OCI-LY7 (cell line): ENCODE measurements at regions not wholly inside any gene's neighbourhood (a gene's known extent, or its start where the extent isn't known, plus 50 kb on each side); places are given as distances from the start of the nearest gene placed in this dataset.

Experiments
- CTCF ChIP-seq: fragments of 200-600 bp; sonication (generic); conservative IDR thresholded peaks from 2 replicates; pipeline ENCODE4 v1.5.1; 2014; ENCODE audit warnings: mild to moderate bottlenecking, antibody characterized with exemption, low read length, moderate library complexity, mixed read lengths
- EZH2phosphoT487 ChIP-seq: fragments of 200-600 bp; sonication (generic); IDR thresholded peaks from 2 replicates; pipeline ENCODE4 v1.6.1; 2018; ENCODE audit warnings: low read depth, borderline replicate concordance, mild to moderate bottlenecking, mixed run types, antibody characterized with exemption, low read length, moderate library complexity, mixed read lengths

- TF ChIP-seq CTCF = no peak
- TF ChIP-seq EZH2phosphoT487 = no peak
Measured at GRCh38 chr15:58268746-58269267, 130.6 kb downstream of the AQP9 start.
